GM23338 (cell line): ENCODE measurements at regions not wholly inside any gene's neighbourhood (a gene's known extent, or its start where the extent isn't known, plus 50 kb on each side); places are given as distances from the start of the nearest gene placed in this dataset.

ENCODE experiments used
- ATAC-seq: fragments of 200-7000 bp; cut with Tn5 transposase; 3 replicates; pipeline ENCODE4 v1.9.1; 2020
- DNase-seq: peaks from one replicate; pipeline ENCODE4 v3.0.0-alpha.2; 2015; ENCODE audit warnings: low spot score
- H2AFZ ChIP-seq: fragments of 200-600 bp; sonication (generic); 2 replicates; pipeline ENCODE4 v1.8.0; 2016; ENCODE audit warnings: antibody characterized with exemption, mild to moderate bottlenecking, moderate library complexity
- H3F3A ChIP-seq: fragments of 200-600 bp; sonication (generic); replicated peaks from 2 replicates; pipeline ENCODE4 v1.8.0; 2017; ENCODE audit warnings: antibody characterized with exemption, mixed run types, low read depth
- H3K27ac ChIP-seq: fragments of 200-600 bp; sonication (generic); 2 replicates; pipeline ENCODE4 v1.6.1; 2016; ENCODE audit warnings: low read depth
- H3K27me3 ChIP-seq: fragments of 200-600 bp; sonication (generic); 2 replicates; pipeline ENCODE4 v1.8.0; 2016; ENCODE audit warnings: mild to moderate bottlenecking, mixed run types, moderate library complexity; ENCODE audit not compliant: insufficient read depth
- H3K36me3 ChIP-seq: fragments of 200-600 bp; sonication (generic); 2 replicates; pipeline ENCODE4 v1.8.0; 2016; ENCODE audit warnings: mild to moderate bottlenecking; ENCODE audit not compliant: insufficient read depth
- H3K4me1 ChIP-seq: fragments of 200-600 bp; sonication (generic); 2 replicates; pipeline ENCODE4 v1.8.0; 2016; ENCODE audit warnings: mild to moderate bottlenecking, moderate library complexity; ENCODE audit not compliant: insufficient read depth
- H3K4me2 ChIP-seq: fragments of 200-600 bp; sonication (generic); 2 replicates; pipeline ENCODE4 v1.7.1; 2017; ENCODE audit warnings: mixed run types
- H3K4me3 ChIP-seq: fragments of 200-600 bp; sonication (generic); 2 replicates; pipeline ENCODE4 v1.6.1; 2016; ENCODE audit warnings: mixed run types
- H3K79me2 ChIP-seq: fragments of 200-600 bp; sonication (generic); replicated peaks from 2 replicates; pipeline ENCODE4 v1.8.0; 2017; ENCODE audit warnings: mild to moderate bottlenecking; ENCODE audit not compliant: insufficient read depth
- H3K9me2 ChIP-seq: fragments of 200-600 bp; sonication (generic); 2 replicates; pipeline ENCODE4 v1.8.0; 2017; ENCODE audit not compliant: insufficient read depth
- H4K20me1 ChIP-seq: fragments of 200-600 bp; sonication (generic); replicated peaks from 2 replicates; pipeline ENCODE4 v1.8.0; 2017; ENCODE audit warnings: mild to moderate bottlenecking; ENCODE audit not compliant: insufficient read depth
- H3K27ac Mint-ChIP-seq: 2 replicates; pipeline ENCODE4 v1.8.0; 2020; ENCODE audit warnings: inconsistent platforms, mild to moderate bottlenecking, moderate library complexity, mixed read lengths
- H3K27me3 Mint-ChIP-seq: 3 replicates; pipeline ENCODE4 v1.8.0; 2022; ENCODE audit warnings: low read depth, mild to moderate bottlenecking, moderate library complexity, mixed read lengths, inconsistent platforms; ENCODE audit not compliant: insufficient read depth, poor library complexity
- H3K36me3 Mint-ChIP-seq: 3 replicates; pipeline ENCODE4 v1.8.0; 2021; ENCODE audit warnings: low read depth, mild to moderate bottlenecking, inconsistent platforms, moderate library complexity, mixed read lengths
- H3K4me1 Mint-ChIP-seq: 3 replicates; pipeline ENCODE4 v1.8.0; 2020; ENCODE audit warnings: mild to moderate bottlenecking, inconsistent platforms, mixed read lengths
- H3K4me3 Mint-ChIP-seq: 3 replicates; pipeline ENCODE4 v1.8.0; 2021; ENCODE audit warnings: moderate library complexity, mild to moderate bottlenecking, inconsistent platforms, mixed read lengths
- H3K9me3 Mint-ChIP-seq: 3 replicates; pipeline ENCODE4 v1.8.0; 2020; ENCODE audit warnings: moderate library complexity, mild to moderate bottlenecking, inconsistent platforms, mixed read lengths
- CREB1 ChIP-seq: fragments of 250-450 bp; sonication (Bioruptor Pico); IDR thresholded peaks from 2 replicates; pipeline ENCODE4 v1.5.0; 2020; ENCODE audit warnings: low read depth, mild to moderate bottlenecking, moderate library complexity
- CTCF ChIP-seq, 2 experiments: fragments of 200-600 bp in 1 of 2; sonication (generic) in 1 of 2; conservative IDR thresholded peaks; 2 replicates each; pipeline versions ENCODE4 v1.5.1 to v1.6.1; 2016 to 2017; ENCODE audit warnings: antibody characterized with exemption in 2 of 2, low read depth in 2 of 2, mild to moderate bottlenecking in 2 of 2, moderate library complexity in 1 of 2
- ETS1 ChIP-seq: IDR thresholded peaks from 2 replicates; pipeline ENCODE4 v1.6.1; 2016; ENCODE audit warnings: antibody characterized with exemption
- JUNB ChIP-seq: IDR thresholded peaks from one replicate; pipeline ENCODE4 v1.6.1; 2016; ENCODE audit warnings: antibody characterized with exemption; ENCODE audit not compliant: unreplicated experiment
- POLR2AphosphoS5 ChIP-seq: IDR thresholded peaks from 2 replicates; pipeline ENCODE4 v1.6.1; 2016; ENCODE audit warnings: antibody characterized with exemption, low read depth
- REST ChIP-seq: IDR thresholded peaks from one replicate; pipeline ENCODE4 v1.6.1; 2018; ENCODE audit warnings: antibody characterized with exemption; ENCODE audit not compliant: unreplicated experiment
- ZNF114 ChIP-seq: fragments of 250-450 bp; sonication (Bioruptor Pico); IDR thresholded peaks from 2 replicates; pipeline ENCODE4 v1.5.0; 2020; ENCODE audit warnings: mild to moderate bottlenecking, moderate library complexity
- ZNF331 ChIP-seq: fragments of 250-450 bp; sonication (Bioruptor Pico); IDR thresholded peaks from 2 replicates; pipeline ENCODE4 v1.5.0; 2020; ENCODE audit warnings: low read depth, mild to moderate bottlenecking, moderate library complexity
- ZNF462 ChIP-seq: fragments of 250-450 bp; sonication (Bioruptor Pico); IDR thresholded peaks from 2 replicates; pipeline ENCODE4 v1.5.0; 2020; ENCODE audit warnings: mild to moderate bottlenecking, moderate library complexity

GRCh38 chr1:213585959-213586586 is 401.7 kb upstream of the PROX1 start:
- no peaks in the 10 kb centered on the region for H3K36me3 Mint-ChIP-seq
- H3K27ac ChIP-seq, result no peak overlapping the region
- no peaks in the 10 kb centered on the region for H3K79me2 ChIP-seq
- no peak overlapping the region for H3K4me2 ChIP-seq
- H3K9me3 Mint-ChIP-seq, result no peaks in the 10 kb centered on the region
- DNase-seq, result no peak
- no peaks in the 10 kb centered on the region for H3K4me1 Mint-ChIP-seq
- H3K9me2 ChIP-seq, result no peaks in the 10 kb centered on the region
- no peaks in the 10 kb centered on the region for H3F3A ChIP-seq
- no peaks in the 10 kb centered on the region for H3K36me3 ChIP-seq
- H3K4me1 ChIP-seq, result no peaks in the 10 kb centered on the region
- H3K27ac Mint-ChIP-seq, result no peak overlapping the region
- peaks cover 3% of the 10 kb centered on the region for H3K27me3 Mint-ChIP-seq
- H4K20me1 ChIP-seq, result no peaks in the 10 kb centered on the region
- no peak overlapping the region for H3K4me3 ChIP-seq
- no peak overlapping the region for H2AFZ ChIP-seq
- ATAC-seq, result no peak
- no peak overlapping the region for H3K4me3 Mint-ChIP-seq
- H3K27me3 ChIP-seq, result no peaks in the 10 kb centered on the region
- no peak for TF ChIP-seq CREB1 (CRISPR knock-in tag)

- Histone ChIP-seq H3K4me3 (no peak overlapping the region), H3F3A (no peaks in the 10 kb centered on the region), H3K79me2 (no peaks in the 10 kb centered on the region), H3K36me3 (no peaks in the 10 kb centered on the region), H3K4me2 (no peak overlapping the region), H3K27ac (no peak overlapping the region), H2AFZ (no peak overlapping the region), H4K20me1 (no peaks in the 10 kb centered on the region), H3K27me3 (no peaks in the 10 kb centered on the region), H3K4me1 (no peaks in the 10 kb centered on the region), H3K9me2 (no peaks in the 10 kb centered on the region)
- ATAC-seq, result no peak
- no peak for DNase-seq
- H3K4me3 Mint-ChIP-seq, result no peak overlapping the region
- no peaks in the 10 kb centered on the region for H3K4me1 Mint-ChIP-seq
- peaks cover 3% of the 10 kb centered on the region for H3K27me3 Mint-ChIP-seq
- no peak overlapping the region for H3K27ac Mint-ChIP-seq
- H3K9me3 Mint-ChIP-seq, result no peaks in the 10 kb centered on the region
- no peaks in the 10 kb centered on the region for H3K36me3 Mint-ChIP-seq
- TF ChIP-seq REST, result no peak
- no peak for TF ChIP-seq POLR2AphosphoS5
- TF ChIP-seq CREB1 (CRISPR knock-in tag), result no peak
- TF ChIP-seq JUNB, result no peak
- TF ChIP-seq CTCF (conservative IDR thresholded peaks at IDR 0.05; ENCODE audit: low read depth in 2 of 2), result no peak
- no peak for TF ChIP-seq ZNF114 (CRISPR knock-in tag)
- TF ChIP-seq ZNF462 (CRISPR knock-in tag), result no peak
- no peak for TF ChIP-seq ETS1
- no peak for TF ChIP-seq ZNF331 (CRISPR knock-in tag)
Measured at GRCh38 chr1:213586587-213586972, 401.2 kb upstream of the PROX1 start.
